ENCODE measurements at regions not wholly inside any gene's neighbourhood (a gene's known extent, or its start where the extent isn't known, plus 50 kb on each side); places are given as distances from the start of the nearest gene placed in this dataset.
"Not testable (repeated sequence)": the region's sequence is repeated elsewhere in the genome, so short reads cannot be mapped to it uniquely, and the experiment has no call there.

DNA sequence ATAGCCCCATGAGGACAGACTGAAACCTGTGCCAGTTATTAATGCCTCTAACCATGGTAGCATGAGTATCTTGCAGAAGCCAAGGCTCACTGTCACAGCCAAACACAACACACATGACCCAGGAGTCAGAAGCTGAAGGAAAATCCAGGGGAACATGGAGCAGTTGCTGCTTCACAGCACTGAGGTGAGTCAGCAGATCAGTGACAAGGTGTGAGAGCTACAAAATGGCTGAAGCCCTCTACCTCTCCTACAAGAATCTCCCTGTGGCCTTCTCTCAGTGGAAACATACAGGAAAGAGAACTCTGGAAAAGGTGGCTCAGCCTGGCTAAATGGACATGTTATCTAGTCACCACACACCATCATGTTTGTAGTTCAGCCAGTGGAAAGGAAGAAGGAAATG is 93.5 kb downstream of the NAB1 start:
- no peak for DNase-seq

DNA sequence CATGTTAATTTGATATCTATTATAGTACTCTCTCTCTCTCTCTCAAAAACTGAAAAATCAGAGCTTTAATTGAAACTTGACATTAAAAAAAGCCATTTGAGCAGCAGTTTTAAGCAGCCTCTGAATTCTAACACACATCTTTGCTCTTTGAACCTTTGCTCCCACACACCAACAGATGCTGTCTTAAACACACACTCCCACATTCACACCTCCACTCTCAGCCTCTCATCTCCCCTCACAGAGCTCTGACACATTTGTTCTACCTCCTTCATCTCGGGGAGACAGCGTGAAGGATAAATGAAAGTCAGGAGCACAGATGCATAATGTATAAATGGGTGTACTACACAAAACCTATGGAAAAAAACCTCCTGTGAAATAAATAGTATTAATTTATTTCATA is 95.2 kb downstream of the NAB1 start:
- no peak for DNase-seq

DNA sequence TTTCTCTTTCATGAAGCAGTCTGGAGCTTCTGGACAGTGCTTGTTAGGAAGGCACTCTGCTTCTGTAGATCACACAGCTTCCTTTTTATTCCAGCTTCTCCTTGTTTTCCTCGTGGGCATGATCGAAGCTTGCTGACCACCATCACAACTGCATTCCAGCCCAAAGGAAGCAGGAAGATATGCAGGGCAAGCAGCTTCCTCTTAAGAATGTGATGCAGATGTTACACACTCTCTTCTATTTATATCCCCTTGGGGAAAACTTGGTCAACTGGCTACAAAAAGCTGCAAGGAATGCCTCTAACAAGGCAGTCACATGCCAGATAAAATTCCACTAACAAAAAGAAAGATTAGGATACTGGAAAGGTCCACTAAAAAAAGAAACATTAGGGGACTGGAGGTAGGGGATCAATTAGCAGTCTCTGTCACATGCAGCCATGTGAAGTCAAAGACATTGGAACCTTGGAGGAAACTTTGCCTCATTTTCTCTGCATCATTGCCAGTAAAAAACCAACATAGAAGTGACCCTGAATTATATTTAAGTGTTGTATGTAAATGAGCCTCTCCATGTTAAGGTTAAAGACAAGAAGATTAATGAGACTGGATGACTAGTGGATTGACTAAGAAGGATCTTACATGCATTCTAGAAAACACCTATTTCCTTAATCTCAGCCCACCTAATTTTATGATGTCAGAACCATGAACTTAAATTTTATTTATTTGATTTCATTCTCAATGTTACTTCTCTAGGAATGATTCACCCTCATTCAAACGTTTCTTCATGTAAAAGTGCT is 98.3 kb downstream of the NAB1 start:
- no peak for DNase-seq

DNA sequence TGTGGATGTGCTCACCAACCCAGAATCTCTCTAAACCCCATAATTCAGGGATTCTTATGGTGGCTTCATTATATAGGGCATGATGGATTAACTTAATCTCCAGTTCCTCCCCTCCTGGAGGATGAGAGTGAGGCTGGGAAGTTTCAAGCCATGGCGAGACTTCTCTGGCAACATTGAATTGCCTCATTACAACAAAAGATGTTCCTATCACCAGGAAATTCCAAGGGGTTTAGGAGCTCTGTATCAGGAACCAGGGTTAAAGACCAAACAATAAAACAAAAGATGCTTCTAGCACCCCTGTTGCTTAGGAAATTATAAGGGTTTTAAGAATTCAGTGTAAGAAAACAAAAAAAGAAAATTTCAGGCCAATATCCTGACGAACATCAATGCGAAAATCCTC is 100.1 kb downstream of the NAB1 start:
- no peak for DNase-seq

DNA sequence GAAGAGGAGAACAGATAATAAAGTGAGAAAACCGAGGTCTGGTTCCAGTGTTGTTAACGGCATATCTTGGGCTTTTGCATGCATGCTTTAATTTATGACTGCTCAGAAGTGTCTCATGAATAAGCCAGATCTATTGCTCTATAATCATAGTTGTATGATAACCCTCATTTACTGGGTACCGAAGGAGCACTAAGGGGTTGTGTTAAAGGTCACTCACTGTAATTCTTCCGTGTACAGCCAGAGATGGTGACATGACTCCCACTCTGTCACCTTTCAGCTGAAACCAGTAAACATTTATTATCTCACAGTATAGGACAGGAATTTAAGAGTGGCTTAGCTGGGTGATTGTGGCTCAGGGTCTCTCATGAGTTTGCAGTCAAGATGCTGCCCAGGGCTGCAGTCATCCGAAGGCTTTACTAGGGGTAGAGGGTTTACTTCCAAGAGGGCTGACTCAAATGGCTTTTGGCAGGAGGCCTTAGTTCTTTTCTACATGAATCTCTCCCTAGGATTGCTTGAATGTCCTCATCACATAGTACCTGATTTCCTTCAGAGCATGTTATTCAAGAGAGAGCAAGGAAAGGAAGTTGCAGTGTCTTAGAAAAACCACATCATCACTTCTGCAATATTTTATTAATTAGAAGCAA is 107.0 kb downstream of the NAB1 start:
- DNase-seq = no peak

DNA sequence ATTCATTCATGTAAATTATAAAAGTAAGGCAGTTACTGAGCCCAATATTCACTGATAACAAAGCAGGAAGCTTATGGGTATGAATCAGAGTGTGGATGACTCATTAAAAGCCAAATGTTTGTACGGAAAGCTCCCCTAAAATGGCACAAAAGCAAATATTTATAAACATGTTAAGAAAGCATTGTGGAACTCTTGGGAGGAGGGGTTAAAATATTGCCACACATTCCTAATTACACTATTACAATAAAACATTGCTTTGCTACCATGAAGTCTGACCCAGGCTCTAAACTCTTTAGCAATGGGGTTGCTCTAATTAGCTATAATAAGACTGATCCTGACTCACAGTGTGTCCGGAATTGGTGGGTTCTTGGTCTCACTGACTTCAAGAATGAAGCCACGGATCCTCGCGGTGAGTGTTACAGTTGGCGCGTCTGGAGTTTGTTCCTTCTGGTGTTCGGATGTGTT is 110.9 kb downstream of the NAB1 start:
- no peak for DNase-seq

DNA sequence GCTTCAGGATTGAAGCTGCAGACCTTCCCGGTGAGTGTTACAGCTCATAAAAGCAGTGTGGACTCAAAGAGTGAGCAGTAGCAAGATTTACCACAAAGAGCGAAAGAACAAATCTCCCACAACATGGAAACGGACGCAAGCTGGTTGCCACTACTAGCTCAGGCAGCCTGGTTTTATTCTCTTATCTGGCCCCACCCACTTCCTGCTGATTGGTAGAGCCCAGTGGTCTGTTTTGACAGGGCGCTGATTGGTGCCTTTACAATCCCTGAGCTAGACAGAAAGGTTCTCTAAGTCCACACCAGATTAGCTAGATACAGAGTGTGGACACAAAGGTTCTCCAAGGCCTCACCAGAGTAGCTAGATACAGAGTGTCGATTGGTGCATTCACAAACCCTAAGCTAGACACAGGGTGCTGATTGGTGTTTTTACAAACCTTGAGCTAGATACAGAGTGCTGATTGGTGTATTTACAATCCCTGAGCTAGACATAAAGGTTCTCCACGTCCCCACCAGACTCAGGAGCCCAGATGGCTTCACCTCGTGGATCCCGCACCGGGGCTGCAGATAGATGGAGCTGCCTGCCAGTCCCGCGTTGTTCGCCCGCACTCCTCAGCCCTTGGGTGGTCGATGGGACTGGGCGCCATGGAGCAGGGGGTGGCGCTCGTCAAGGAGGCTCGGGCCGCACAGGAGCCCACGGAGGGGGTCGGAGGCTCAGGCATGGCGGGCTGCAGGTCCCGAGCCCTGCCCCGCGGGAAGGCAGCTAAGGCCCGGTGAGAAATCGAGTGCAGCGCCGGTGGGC is 111.7 kb downstream of the NAB1 start:
- not testable (repeated sequence) for DNase-seq

DNA sequence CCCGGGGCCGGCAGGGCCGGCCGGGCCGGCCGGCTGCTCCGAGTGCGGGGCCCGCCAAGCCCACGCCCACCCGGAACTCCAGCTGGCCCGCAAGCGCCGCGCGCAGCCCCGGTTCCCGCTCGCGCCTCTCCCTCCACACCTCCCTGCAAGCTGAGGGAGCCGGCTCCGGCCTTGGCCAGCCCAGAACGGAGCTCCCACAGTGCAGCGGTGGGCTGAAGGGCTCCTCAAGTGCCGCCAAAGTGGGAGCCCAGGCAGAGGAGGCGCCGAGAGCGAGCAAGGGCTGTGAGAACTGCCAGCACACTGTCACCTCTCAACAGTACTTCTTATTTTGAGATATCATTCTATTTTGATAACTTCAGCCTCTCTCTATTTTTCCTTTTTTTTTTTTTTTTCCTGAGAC is 112.3 kb downstream of the NAB1 start:
- not testable (repeated sequence) for DNase-seq

DNA sequence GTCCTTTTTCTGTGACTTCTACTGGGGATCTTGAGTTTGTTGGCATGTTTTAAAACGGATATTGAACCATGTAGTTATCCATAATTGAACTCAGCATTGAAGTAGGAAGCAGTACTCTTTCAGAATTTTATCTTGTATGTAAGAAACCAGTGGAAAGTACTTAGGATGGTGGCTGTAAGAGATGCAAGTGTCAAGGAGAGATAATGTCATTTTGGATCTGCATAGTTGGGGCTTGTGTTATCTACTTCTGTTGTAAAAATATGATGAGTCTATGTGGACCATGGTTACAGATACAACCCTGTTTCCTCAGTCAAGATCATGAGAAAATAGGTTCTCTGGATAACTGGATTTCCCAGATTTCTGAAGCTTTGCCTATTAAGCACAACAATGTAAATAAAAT is 113.7 kb downstream of the NAB1 start:
- DNase-seq = no peak

DNA sequence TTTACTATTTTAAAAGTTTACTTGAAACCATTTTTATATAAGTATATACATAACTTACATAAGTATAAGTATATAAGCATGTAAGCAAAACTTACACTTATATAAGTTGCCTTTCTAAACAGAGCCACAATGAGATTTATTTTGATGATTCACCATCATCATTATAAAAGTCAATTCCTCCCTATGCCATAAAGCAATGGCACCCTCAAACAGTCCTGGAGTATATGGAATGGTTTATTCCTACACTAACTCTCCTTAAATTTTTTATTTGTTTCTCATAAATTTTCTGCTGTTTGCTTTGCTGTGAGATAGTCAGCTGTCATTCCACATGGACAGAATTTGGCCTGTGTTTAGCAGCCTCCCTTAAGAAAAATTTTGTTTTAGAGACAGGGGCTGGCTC is 114.2 kb downstream of the NAB1 start:
- no peak for DNase-seq

DNA sequence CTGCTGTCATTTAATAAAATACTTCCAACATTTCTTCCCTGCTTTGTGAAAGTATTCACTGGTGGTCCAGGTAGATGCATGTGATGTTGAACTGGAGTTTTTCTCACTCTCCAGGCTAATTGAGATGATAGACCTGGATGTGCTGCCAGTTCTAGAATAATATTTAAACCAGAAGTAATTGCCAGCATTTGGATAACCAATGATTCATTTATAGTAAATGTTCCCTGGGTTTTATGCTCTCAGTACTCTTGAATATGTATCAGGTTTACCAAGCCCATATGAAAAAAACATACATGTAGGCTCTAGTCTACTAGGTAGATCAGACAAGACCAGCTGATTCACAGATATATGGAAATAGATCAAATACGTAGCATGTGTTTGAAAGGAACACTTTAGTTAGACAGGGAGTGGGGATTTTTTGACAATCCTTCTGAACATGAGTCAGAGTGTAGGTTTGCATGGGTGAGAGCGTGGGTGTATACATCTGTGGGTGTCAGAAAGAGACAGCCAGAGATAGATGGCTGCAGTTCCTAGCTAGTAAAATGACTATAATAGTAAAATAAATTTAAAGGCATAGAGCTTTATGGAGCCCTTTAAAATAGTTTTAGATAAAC is 115.1 kb downstream of the NAB1 start:
- DNase-seq = no peak

DNA sequence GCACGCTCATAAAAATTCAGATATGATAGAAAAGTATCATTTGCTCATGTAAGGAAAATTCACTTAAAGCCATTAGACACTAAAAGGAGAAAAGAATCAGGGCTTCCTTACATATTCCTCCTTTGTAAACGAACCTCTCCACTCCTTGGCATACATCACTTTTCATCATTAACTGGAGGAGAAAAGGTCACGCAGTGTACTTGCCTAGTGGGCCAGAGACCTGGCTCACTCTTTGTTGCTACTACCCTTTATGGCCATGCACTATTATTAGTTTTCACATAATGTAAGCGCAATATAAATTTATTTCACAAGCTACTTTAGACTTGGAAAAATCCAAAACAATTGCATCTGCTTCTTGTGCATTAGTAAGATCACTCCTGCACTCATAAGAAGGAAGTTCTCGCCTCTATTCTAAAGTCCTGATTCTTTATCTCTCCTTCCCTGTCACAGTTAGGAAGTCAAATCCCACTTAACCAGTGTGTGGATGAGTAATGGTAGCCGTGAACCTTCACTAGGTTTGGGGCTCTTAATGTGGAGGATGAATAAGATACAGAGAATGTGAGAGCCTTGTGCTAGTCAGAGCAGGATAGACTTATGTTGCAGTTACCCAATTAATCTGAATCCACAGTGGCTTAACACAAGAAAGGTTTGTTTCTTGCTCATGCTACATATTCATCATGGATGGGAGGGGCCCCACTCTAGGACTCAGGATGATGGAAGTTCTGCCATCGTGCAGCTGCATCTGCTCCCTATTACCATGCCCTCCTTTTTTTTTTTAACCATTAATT is 115.0 kb upstream of the GLS start:
- DNase-seq = no peak

DNA sequence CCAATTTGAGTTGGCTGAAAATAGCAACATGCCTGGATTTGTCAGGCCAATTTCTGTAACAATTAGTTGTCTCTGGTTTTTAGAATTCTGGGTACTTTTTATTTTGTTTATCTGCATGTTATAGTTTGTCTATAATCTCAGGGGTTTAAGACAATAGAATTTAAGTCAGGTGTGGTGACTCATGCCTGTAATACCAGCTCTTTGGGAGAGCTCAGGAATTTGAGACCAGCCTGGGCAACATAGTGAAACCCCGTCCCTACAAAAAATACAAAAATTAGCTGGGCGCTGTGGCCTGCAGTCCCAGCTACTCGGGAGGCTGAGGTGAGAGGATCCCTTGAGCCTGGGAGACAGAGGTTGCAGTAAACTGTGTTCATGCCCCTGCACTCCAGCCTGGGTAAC is 114.4 kb upstream of the GLS start:
- no peak for DNase-seq

DNA sequence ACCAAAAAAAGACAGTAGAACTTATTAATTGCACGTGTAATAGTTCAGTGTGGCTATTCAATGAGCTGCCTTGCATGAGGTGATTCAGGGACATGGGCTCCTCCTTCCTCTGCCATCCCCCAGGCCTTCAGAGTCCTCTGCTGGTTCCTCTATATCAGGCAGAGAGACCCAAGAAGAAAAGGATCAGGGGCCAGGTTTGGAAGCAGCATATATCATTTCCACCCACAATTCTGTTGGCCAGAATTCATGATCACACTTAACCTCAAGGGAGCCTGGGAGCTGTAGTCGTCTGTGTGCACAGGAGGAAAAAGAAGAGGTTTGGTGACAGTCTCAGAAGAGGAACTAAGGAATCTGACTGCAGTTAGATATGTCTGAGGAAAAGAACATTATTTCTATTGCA is 114.0 kb upstream of the GLS start:
- no peak for DNase-seq

DNA sequence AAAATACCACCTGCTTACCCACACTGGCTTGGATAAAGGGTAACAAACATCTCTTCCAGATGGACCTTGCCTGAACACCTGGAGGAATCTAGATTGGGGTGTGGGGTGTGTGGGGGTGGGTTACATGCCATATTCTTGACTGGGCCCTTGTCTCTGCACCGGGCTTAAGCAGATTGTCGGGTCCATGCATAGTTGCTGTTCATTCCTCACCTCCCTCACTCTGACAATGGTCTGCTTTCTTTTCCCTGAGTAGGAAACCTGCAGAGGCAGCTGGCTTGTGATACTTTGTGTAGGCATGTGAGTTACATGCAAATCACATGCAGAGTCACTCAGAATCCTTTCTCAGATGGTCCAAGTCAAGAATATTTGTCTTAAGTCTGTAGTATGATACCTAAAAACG is 112.8 kb upstream of the GLS start:
- no peak for DNase-seq

DNA sequence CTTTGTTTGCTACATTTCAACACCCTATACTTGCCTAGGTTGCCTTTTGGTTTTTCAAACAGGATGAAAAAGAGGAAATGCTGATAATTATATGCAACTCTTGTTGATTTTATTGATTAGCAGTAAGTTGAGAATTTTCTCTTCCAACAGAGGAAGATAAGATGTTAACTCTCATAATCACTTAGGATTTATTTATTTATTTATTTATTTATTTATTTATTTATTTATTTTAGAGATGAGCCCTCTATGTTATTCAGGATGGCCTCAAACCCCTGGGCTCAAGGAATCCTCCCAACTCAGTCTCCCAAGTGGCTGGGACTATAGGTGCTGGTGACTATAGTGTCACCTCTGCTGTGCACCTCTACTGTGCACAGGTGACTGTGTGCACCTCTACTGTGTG is 111.4 kb upstream of the GLS start:
- no peak for DNase-seq

DNA sequence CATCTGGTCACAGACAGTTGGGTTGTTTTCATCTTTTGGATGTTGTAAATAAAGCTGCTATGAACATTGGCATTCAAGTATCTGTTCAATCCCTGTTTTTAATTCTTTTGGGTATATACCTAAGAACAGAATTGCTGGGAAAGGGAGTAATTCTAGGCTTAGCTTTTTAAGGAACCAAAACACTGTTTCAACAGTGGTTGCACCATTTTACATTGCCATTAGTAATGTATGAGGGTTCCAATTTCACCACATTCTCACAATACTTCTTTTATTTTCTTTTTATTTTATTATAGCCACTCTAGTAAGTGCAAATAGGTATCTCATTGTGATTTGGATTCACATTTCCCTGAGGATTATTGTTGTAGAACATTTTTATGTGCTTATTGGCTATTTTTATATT is 108.9 kb upstream of the GLS start:
- no peak for DNase-seq

DNA sequence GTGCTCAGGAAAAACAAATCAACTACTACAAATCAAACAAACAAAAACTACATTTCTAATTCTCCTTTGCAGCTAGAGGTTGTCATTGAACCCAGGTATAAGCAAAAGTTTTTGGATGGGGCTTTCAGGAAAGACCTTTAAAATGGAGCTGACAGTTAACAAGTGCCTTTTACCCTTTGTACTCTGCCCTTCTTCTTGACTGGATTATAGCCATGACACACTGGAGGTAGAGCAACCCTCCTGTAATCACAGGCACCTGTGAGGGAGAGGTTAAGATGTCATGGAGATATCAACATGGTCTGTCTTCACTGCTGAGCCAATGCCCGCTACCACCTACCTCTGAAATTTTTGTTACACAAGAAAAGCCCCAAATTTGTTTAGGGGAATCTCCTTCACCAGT is 100.0 kb upstream of the GLS start:
- no peak for DNase-seq

DNA sequence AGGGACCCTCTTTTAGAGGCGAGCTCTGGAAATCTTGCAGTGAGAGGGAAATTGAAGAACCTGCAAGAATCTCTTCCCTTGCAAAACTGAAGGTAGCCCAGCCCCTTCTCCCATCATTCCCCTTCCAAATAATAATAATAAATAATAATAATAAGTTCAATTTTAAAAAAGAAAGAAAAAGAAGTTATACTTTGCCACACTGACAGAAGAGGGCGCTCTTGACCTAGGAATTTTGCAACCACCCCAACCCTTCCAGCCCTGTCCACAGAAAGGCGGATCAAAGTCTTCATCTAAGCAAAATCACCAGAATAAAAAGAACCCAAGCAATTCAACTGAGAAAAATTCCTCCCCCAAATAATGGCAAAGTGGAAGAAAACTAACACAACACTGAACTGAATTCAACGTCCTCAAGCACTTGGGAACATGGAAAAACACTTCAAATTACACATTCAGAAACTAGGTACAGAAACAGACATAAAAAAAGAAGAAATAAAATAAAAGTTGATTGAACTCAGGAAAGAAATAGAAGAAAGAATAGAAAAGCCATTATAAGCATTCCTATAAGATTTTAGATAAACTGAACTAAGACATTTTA is 98.9 kb upstream of the GLS start:
- peak; percentile 59 for DNase-seq

DNA sequence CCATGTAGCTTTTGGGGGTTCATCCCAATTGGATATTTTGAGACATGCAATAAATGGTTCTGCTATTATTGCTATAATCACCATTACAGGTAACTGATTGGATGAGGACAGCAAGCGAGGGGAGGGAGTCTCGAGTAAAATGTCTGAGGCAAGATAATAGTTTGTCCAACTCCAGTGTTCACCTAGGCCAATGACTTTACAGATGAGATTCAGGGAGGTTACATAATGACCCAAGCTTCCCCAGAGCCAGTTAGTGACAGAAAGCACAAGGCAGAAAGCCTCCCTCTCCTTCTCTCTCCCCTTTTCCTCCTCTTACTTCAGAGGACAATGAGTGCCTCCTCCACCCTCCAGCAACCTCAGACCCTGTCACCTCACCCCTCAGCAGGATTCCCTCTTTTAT is 98.4 kb upstream of the GLS start:
- no peak for DNase-seq

DNA sequence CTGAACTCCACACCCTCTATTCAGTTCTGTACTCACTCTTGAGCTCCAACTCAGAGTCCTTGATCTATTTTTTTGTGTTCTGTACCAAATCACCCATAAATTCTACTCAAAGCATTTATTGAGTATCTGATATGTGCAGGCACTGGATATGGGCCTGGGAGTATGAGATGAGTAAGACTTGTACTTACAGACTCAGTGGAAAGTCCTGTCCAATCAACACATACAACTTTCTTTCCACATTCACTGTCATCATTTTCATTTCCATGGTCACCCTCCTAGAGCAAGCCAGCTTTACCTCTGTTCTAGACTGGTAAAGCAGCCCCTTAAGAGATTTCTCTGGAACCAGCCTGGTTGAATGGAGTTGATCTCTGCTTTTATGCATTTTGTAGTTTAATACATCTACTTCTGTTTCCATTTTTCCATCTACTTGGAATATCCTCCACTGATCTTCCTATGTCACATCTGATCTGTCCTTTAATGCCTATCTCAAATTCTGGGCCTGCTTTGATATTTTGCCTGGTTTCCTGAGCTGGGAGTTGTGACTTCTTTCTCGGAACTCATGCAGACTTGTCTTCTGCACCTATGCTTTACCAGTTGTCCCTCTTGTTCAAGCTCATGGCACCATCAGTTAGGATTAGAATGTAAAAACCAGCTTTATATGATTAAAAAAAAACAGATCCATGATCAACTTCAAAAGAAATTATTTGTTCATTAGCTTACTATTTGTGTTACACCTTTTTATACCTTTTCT is 96.9 kb upstream of the GLS start:
- DNase-seq = no peak

DNA sequence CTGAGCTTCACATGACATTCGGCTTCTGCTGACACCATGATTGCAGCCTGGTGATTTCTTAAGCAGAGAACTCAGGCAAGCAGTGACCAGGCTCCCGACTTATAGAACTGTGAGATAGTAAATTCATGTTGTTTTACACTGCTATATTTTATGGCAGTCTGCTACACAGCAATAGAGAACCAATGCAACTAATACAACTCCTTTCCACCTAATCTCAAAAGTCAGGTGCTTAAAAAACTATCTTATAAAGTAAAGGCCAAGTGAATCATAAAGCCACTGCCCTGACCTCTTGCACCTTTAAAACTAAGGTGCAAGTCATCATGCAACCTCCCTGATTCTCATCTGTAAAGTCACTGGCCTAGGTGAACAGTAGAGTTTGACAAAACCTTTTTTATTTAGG is 95.3 kb upstream of the GLS start:
- no peak for DNase-seq
